GM19397 (cell line): ENCODE measurements at regions not wholly inside any gene's neighbourhood (a gene's known extent, or its start where the extent isn't known, plus 50 kb on each side); places are given as distances from the start of the nearest gene placed in this dataset.
"Not testable (repeated sequence)": the region's sequence is repeated elsewhere in the genome, so short reads cannot be mapped to it uniquely, and the experiment has no call there.

Experiments used
- ATAC-seq: cut with Tn5 transposase; IDR thresholded peaks from one replicate; pipeline ENCODE4 v1.9.1; 2021; ENCODE audit warnings: mild to moderate bottlenecking, moderate library complexity; ENCODE audit not compliant: unreplicated experiment

DNA sequence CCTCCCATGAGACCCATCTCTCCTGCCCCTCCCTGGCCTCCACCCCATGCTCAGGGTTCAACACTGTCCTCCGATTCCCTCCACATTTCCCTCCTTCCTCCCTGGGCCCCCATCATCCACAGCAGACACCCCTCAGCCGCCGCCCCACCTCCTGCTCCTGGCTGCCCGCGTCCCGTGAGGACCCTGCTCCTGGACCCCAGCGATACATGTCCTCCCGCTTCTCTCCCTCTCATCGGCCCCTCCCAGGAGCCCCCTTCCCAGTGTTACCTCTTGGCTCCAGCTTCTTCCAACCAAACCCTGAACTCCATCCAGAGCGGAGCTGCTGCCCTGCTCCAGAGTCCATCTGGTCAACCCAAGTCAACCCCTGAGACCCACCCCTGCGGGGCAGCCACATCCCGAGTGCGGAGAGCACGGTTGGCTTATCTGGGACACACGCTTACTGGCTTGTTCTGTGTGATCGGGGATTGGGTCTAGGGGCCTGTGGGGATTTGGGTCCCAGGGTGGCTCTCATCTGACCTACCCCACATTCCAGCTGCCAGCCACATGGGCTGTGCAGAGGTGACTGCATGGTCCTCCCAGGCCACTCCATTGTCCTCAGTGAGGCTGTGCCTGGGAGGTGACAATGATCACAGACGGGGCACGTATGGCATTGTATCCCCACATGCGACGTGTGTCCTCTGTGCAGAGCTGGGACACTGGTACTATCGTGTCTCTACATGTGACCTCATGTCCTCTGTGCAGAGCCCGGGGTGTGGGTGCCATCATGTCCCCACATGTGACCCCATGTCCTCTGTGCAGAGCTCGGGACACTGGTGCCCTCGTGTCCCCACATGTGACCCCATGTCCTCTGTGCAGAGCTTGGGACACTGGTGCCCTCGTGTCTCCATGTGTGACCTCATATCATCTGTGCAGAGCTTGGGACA is 333.6 kb downstream of the ADGRD1 start:
- ATAC-seq, result no peak

DNA sequence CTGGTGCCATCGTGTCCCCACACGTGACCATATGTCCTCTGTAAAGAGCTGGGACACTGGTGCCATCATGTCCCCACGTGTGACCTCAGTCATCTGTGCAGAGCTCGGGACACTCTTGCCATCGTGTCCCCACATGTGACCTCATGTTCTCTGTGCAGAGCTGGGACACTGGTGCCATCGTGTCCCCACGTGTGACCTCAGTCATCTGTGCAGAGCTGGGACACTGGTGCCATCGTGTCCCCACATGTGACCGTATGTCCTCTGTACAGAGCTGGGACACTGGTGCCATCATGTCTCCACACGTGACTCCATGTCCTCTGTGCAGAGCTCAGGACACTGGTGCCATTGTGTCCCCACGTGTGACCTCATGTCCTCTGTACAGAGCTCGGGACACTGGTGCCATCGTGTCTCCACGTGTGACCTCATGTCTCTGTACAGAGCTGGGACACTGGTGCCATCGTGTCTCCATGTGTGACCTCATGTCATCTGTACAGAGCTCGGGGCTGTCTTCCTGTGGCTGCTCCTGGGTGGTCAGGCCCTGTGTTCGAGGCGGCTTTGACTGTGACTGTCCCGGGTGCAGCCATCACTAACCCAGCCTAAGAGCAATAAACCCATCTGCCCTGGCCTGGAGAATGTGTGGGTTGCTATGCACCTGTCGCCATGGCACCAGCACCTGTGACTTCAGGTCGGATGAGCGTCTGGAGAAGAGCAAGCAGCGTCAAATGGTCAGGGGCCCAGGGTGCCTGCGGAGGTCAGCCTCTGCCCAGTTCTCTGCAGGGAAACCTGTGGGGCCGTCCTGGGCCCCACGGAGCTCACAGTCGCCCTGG is 334.4 kb downstream of the ADGRD1 start:
- no peak for ATAC-seq

DNA sequence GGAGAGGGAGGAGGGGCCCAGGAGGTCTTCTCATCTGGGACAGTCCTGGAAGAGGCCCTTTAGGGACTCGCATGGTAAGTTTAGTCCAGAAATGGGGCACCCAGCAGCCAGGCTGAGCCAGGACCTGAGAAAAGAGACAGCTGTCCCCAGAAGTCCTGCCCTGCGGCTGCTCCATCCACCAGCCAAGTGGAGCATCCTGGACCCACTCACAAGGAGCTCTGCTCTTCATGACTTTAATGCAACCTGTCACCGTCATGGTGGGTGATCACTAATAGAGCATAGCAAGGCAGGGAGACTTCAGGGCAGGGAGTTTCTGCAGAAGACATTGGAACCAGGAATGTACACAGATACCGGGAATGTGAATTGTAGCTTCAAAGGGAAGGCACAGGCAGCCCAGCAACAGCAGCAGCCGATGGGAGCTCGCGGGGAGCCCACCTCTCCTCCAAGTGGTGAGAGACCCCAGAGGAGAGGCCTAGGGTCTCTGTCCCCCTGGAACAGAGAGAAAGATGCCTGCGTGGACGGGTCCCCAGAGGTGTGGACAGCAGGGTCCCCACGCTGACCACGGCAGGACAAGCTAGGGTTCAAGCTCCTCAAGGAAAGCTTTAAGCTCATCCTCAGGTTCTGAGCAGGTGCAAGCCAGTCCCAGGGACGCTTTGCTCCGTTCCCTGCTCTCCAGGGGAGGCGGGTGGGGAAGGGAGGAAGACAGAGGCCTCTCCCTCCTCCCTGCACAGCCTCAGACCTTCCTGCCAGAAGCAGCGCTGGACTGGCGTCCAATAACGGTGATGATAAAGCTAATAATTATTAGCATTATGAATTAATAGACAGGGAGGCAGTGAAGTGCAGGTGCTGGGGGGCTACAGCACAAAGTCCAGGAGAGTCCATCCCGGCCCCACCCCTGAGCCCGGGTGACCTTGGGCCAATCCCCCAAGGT is 335.3 kb downstream of the ADGRD1 start:
- not testable (repeated sequence) for ATAC-seq

DNA sequence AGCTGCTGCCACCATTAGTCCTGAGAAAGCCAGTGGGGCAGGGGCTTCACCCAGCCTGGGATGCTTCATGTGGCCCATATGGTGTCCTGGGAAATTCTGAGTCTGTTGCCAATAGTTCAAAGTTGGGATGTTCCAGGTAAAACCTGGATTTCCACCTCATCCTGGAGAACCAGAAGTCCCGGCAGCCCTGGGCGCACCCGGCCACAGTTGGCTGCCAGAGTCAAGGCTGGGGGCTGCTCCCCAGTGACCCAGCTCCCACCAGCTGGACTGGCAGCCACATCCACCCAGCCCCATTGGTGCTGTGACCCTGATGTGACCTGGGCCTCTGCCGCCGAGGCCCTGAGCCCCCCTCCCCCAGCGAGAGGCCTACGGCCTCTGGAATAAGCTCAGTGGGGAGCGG is 336.1 kb downstream of the ADGRD1 start:
- not testable (repeated sequence) for ATAC-seq

DNA sequence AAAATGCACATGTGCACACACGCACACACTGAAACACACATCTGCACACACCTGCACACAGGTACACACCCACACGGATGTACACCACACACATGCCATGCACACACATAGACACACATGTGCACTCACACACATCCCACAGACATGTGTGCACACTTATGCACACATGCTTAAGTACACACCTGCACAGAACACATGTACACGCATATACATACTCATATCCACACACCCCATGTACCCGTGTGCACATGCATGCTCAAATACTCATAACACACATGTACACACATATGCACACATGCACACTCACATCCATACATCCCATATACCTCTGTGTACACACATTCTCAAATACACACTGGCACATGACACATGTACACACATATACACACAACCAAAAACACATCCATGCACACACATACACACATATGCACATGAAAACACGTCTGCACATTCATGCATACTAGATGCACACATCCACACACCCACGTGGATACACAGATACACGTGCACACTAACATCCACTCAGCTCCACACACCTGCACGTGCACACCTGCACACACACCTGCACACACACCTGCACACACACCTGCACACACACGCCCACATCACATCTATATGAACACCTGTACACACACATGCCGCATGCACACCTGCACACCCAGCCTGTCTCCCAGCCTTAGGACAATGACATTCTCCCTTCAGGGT is 336.7 kb downstream of the ADGRD1 start:
- ATAC-seq, result no peak

DNA sequence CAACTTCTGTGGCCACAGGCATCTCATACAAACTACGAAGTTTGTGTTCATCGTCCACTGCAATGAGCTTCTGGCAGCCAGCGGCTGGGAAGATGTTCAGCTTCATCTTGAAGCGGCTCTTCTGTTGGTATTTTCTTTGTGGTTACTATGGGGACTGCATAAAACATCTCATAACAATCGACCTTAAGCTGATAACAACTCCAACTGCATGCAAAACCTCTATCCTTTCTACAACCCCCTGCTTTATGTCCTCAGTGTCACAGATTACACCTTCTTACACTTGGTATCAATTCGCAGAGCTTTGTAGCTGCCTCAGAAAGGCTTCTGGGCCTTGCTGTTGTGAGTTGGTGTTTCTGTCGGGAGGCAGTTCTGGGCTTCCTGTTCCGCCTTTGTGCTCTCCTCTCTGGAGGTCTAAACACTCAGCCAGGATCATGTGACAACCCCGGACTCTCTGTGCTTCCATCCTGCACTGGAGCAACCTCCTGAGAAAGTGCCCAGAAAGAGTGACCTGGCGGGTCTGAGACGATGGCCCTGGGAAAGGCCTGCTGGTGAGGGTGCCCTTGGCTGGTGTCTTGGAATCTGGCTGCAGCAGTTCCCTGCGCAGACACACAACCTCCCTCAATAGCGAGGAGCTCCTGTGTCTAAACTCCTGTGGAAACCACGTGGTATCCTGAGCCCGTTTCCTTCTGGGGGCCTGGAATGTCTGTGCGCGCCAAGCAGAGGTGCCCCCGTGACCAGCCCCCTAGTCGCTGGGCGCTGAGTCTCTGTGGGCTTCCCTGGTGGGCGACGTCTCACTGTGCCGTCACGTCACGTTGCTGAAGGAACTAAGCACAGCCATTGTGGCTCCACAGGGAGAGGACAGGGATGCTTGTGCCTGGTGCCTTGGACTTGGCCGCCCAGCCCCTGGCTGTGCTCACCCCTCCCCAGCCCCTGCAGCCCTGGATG is 339.6 kb downstream of the ADGRD1 start:
- not testable (repeated sequence) for ATAC-seq

DNA sequence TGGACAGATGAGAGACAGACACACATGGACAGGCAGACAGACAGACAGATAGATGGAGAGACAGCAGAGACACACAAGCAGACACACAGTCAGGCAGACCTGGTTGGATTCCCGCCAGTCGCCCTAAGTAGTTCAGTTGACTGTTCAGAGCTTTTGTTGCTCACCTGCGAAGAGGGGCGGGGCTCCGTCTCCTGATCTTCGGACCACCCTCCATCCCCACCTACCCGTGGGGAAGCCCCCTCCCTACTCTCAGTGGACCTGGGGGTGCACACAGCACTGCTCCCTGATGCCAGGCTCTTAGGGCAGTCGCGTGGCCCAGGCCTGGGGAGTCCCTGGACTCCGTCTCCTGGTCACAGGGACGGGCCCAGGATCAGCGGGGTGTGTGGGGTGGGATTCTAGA is 341.0 kb downstream of the ADGRD1 start:
- not testable (repeated sequence) for ATAC-seq

DNA sequence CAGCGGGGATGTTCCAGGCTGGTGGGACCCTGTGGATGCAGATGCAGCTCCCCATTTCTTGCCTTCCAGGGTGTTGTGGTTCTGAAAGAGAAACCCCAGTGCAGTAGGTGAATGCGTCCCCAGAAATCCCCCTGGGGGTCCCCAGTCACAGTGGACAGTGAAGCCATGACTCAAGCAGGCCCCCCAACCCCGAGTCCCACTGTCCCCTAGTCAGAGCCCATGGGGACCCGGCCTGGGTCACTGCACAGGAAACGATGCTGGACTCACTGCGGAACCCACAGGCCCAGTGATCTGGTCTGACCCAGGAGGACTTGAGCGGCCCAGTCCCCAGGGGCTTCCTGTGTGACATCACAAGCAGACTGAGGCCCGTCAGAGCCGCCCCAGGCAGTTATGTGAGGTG is 341.4 kb downstream of the ADGRD1 start:
- ATAC-seq, result not testable (repeated sequence)

DNA sequence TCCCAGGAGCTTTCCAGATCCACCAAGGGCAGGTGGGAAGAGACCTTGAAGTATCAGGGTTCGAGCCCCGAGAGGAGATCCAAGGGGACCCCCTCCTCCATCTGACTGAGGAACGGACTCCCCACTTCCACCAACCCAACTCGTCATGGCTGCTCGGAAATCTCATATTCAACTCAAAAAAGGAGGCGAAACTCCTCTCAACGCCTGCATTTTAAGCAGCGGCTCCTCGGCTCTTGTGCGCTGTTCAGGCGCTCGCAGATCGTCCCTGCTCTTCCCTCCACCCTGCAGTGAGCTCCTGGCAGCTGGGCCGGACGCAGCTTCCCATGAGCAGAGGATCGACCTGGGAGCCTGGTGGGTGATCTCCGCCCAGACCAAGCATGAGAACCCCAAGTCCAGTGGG is 341.9 kb downstream of the ADGRD1 start:
- not testable (repeated sequence) for ATAC-seq

DNA sequence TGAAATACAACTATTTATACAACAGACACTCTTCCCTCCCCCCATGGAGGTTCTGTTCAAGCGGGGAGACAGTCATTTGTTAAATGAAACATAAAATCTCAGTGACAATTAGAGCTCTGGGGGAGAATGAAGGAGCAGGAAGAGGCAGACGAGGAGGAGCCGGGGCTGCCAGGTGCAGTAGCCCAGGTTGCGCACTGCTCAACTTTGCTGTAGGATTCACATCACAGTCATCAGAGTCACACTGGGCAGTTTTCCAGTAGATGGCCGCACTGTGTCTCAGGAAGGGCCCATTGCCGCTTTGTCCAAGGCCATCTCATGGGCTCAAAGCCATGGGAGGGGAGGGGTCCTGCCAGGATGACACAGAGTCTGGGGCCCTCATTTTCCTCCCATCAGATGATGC is 342.4 kb downstream of the ADGRD1 start:
- not testable (repeated sequence) for ATAC-seq

DNA sequence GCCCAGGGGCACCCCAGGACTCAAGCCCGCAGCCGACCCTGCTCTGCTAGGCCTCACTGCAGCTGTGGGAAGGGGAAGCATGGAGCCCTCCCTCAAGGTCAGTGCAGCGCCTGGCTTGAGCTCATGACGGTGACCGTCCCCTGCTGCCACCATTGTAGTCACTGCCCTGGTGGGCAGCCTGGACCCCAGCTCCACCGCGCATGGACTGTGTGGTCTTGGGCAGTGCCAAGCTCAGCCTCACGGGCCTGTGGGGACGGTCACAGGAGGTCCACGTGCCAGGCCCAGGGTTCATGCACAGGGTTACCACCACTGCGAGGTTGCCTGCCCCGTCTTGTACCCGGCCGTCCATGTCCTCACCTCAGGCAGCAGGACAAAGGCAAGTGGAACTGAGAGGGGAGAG is 342.9 kb downstream of the ADGRD1 start:
- ATAC-seq, result not testable (repeated sequence)

DNA sequence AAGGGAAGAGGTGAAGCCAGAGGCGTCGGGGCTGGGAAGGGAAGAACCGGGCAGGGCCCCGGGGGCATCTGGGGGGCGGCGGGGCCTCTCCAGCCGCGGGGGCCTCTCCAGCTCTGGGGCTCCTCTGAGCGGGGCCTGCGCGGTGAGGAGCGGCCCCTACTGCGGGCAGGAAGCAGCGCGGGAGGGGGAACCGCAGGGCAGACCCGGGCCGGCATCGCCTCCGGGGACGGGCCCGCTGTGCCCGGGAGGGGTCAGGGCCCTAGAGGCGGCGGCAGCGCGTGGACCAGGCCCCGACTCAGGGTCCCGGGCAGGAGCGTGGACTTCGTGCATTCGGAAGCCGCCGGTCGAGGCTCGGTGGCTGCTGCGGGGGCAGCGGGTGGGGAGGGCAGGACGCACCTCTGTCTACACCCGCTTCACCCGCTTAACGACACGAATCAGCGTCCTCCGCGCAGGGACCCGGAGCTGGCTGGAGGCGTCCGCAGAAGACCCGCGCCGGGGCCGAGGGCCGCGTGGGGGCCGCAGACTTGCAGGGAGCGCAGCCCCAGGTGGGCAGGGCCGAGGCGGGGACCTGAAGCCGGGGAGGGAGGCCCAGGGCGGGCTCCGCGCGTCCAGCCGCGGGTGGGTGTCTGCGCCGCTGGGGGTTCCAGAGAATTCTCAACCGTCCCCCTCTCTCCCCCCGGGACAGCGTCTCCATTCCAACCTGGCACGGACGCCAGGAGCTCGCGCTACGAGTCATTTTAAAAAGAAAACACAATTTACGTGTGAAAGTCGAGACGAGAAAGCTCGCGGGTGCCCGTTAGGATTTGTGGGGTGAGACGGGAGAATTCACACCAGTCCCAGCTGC is 345.0 kb downstream of the ADGRD1 start:
- not testable (repeated sequence) for ATAC-seq

DNA sequence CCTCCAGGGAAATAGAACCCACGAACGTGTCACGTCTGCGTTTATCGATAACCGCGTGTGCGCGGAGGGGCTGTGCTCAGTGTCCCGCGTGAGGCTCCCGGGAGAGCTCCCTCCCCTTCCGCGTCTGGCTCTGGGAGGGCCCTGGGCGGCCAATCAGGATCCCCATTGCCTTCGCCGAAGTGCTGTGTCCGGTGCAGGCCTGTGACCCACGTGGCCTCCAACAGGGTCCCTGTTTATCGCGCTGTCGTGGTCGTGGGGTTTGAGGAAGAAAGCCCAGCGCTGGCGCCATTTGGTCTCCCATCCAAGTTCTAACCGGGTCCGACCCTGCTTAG is 345.6 kb downstream of the ADGRD1 start:
- ATAC-seq, result not testable (repeated sequence)

DNA sequence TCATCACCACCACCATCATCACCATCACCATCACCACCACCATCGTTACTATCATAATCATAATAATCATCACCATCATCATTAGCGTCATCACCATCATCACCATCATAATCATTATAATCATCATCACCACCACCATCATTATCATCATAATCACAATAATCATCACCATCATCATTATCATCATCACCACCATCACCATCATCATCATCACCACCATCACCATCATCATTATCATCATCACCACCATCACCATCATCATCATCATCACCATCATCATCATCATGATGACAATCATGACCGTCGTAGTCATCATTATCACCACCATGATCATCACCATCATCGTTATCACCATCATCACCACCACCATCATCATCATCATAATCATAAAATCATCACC is 349.9 kb downstream of the ADGRD1 start:
- ATAC-seq, result not testable (repeated sequence)

DNA sequence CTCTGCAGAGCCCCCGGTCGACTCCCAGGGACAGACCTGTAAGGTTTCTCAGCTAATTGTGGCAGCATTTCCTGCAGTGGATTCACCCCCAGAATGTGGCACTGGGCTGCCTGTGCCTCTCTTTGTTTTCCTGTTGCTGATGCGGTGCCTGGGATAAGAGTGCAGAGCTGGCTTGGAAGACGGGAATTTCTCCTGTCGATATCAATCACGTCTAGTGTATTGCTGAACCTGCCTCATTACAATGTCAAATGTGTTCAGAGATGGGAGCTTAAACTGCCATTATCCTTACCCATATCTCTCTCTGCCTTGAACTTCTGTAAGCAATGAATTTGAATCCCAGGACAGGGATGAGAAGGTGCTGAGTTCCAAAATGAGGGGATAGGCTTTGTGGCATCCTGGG is 350.9 kb downstream of the ADGRD1 start:
- not testable (repeated sequence) for ATAC-seq

DNA sequence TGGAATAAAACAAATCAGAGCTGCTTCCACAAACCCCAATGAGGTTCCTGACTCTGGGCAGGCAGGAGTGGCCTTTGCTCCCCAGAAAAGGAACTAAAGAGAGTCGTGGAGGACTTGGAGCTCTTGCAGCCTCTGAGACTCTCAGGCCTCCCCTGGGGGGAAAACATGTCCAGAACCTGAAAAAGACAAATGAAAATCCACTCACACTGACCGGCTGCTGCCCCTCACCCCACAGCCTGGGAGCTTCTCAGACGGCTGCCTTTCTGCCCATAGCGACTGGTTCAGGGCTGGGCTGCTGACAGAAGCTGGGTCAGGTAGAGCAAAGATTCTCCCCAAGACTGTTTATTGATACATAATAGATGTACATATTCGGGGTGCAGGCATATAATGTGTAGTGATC is 356.0 kb downstream of the ADGRD1 start:
- no peak for ATAC-seq

DNA sequence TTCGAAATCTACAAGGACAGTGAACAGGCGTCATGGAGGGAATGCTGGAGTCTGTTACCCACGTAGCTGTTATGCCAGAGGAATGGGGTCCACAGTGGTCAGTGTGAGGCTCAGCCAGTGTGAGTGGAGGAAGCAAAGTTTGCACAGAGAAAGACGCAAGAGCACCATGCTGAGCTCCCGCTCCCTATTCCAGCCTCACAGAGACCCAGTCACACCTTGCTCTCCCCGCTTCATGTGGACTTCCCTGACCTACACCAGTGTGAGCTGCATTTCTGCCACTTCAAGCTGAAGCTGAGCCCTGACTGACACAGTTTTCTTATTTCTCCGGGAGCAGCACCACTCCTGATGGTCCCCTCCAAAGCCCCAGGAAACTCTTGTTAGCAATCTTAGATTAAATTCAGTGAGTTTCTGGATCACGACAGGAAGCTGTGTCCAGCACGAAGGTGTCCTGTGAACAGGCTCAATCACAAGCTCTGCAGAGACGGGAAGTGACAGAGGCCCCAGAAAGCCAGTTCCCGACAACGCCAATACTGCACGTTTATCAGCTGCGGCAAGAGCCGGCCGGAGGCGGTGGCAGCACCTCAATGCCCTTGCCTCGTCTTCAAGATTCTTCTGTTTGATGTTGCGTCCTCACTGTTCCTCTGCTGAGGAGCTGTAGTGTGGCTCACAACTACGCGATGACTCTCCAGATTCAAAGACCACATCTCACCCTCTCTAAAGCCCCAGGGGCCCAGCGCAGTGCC is 356.7 kb downstream of the ADGRD1 start:
- ATAC-seq, result not testable (repeated sequence)
